ENCODE measurements at regions not wholly inside any gene's neighbourhood (a gene's known extent, or its start where the extent isn't known, plus 50 kb on each side); places are given as distances from the start of the nearest gene placed in this dataset.
A peak's percentile ranks its signal among the peaks of the same experiment; 100 is the strongest.
"Not testable (repeated sequence)": the region's sequence is repeated elsewhere in the genome, so short reads cannot be mapped to it uniquely, and the experiment has no call there.

DNA sequence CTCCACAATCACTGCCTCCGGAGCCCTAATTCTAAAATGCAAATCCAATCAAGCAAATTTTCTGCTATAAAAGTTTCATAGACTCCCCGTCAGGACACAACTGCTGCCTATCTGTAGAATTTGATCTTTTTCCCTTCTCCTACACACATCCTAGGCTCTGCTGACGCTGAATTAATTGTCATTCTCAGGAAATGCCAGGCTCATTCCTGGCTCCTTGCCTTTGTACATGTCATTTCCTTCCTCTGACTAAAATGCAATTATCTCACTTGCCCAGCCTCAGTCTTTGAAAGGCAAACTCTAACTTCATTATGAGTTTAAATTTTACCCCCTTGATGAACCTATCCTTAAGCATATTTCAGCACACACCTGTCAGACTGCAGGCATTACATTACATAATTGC is 844.9 kb upstream of the CRIM1 start:
- DNase-seq, result no peak

DNA sequence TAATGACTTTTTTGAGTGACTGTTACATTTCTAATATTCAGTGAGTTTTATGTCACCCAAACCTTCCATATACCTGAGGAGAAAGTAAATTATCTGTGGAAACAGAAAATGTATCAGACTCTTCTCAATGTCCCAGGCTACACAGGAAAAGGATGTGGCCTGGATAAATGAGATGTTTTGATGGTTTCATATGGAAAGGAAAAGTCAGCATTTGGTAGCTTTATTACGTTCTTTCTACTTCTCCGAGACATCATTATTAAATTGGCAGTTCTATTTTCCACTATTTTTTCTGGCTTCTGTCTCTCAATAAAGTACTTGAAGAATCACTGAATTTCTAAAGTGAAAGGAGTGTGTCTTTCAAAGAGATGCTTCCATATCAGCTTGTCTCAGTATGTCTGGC is 847.0 kb upstream of the CRIM1 start:
- no peak for DNase-seq

DNA sequence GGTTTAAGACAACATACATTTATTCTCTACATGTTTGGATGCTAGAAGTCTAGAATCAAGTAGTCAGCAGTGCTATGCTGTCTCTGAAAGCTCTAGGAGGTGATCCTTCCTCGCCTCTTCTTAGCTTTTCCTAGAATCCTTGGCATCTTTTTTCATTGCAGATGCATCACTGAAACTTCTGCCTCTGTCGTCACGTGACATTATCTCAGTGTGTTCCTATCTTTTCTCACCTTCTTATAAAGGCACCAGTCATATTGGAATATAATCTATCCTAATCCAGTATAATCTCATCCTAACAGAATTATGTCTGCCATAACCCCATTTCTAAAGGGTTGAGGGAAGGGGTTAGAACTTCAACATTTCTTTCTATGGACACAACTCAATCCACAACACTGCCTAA is 851.2 kb upstream of the CRIM1 start:
- DNase-seq, result no peak

DNA sequence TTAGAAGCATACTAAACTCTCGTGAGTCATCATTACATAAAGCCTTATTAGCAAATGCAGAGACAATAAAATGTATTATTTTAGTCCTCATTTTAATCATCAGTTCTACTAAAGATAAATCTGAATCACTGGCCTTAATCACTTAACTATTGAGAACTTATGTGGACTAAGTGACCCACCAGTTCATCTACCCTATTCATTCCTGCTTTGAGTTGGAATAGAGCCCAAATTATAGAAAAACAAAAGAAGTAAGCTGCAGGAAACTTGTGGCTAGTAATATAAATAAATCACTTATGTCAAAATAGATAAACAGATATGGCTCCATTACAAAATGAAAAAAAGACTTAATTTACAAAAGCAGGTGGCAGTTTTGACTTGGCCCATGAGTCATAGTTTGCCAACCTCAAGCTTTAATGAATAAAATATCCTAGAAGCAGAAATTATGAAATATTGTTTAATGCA is 851.8 kb upstream of the CRIM1 start:
- no peak for DNase-seq

DNA sequence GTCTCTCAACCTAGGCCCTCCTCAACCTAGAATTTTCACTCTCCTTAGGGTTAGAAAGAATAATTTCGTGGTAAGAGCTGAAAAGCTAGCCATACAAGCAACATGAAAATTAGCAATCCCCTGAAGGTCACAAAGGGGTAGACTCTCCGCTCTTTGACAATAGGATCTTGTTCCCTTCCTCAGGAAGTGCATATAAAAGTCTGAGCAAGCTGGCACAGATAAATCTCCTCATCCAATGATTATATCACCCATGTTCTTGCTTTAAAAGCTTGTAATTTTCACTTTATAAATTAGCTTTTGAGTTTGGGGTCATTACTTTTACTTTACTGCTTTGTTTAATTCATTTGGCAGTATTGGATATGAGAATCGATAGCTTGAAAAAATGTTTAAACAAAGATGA is 852.3 kb upstream of the CRIM1 start:
- DNase-seq, result no peak

DNA sequence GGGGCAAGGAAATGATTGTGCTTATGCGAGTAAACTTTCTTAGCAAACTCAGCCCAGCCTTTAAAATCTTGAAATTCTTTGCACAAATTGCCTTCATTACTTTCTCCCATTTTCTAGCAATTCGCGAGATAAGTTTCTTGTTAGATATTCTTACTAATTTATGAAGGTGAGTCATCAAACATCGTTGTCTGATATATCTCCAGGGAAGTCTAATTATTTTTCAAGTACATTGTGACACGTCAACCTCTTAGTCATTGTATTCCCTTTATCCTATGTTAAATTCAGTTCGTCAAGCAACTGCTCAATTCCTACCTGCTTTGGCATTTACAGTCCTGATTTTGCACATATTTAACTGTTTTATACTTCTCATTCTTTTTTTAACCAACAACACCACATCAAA is 854.5 kb upstream of the CRIM1 start:
- no peak for DNase-seq

DNA sequence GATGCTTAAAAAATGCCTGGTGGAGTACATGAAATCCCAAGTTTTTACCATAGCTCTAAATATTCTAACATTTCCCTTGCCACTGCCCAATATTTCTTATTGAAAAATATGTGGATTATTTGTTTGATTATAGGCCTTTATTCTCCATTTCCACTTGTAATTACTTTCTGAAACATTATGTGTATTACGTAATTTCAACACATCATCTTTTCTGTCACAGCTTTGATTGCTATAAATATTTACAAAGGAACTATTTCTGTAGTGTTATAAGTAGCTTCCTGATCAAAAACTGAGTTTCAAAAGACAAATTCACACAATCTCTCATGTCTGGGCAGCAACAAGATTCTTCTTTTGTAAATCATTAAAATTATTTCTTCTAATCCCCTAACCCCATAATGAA is 859.6 kb upstream of the CRIM1 start:
- no peak for DNase-seq

DNA sequence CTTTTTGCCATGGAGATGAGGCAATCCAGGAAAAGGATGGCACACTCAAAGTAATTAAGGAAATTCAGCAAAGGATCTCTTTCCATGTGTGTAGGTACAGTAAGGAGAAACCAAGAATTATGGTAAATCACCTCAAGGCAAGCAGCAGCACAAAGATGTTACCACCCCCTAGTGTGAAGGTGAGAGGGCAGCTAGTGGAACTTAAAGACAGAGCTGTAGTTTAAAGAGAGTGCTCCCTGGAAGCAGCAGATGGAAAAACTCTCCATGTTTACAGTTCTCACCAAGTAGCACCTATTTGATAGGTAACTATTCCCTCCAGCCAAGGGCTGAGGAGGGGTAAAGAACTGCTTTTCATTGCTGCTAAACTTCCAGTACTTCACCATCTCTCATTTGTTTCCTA is 860.4 kb upstream of the CRIM1 start:
- DNase-seq, result no peak

DNA sequence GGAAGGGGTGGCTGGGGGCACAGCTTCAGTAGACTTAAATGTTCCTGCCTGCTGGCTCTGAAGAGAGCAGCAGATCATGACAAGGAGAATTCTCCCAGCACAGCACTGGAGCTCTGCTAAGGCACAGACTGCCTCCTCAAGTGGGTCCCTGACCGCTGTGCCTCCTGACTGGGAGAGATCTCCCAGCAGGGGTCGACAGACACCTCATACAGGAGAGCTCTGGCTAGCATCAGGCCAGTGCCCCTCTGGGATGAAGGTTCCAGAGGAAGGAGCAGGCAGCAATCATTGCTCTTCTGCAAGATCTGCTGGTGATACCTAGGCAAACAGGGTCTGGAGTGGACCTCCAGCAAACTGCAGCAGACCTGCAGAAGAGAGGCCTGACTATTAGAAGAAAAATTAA is 877.5 kb upstream of the CRIM1 start:
- not testable (repeated sequence) for DNase-seq

DNA sequence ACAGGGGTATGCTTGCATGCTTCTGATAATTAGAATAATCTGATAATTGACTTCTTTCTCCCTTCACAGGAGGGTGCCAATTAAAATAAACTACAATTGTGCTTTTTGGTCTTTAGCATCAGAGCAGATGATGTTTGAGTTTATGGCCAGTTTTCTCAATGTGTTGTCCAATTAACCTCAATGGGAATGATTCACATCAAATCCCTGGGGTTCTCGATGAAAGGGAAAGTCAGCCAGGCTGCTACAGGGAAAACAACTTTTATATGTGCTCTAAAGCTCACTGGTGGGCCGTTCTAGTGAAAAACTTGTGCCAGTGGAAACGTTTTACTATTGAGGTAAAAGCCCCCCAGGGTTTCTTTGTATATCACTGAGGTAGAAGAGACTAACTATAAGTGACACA is 887.3 kb upstream of the CRIM1 start:
- no peak for DNase-seq

DNA sequence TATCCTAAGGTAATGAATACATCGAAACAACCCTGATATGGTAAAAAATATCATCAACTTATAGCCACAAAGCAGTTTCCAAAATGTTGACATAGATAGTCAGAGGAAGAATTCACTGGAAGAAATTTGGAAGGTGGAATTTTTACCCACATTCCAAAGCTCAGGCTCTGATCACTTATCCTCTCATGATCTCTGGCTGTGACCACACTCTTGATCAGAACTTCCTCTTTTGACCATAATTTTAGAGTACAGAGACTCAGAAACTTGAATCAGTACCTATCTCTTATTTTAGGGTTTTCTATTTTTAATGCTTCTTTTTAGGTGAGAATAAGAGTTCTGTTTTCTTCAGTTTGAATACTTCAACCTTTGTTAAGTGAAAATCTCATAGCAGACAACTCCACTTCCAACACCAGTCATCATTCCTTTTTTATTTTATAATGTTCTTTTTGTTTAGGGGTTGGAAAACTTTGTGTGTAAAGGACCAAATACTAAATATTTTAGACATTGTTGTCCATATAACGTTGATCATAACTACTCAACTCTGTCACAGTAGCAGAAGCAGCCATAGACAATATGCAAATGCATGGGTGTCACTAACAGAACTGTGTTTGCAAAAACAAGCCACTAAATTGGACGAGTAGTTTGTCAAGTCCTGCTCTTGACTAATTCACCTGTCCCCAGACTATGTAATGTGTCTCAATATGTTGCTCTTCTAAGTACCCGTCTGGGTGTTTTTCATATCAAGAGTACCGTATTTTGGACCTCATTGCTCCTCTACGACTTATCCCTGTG is 891.6 kb upstream of the CRIM1 start:
- DNase-seq, result no peak

DNA sequence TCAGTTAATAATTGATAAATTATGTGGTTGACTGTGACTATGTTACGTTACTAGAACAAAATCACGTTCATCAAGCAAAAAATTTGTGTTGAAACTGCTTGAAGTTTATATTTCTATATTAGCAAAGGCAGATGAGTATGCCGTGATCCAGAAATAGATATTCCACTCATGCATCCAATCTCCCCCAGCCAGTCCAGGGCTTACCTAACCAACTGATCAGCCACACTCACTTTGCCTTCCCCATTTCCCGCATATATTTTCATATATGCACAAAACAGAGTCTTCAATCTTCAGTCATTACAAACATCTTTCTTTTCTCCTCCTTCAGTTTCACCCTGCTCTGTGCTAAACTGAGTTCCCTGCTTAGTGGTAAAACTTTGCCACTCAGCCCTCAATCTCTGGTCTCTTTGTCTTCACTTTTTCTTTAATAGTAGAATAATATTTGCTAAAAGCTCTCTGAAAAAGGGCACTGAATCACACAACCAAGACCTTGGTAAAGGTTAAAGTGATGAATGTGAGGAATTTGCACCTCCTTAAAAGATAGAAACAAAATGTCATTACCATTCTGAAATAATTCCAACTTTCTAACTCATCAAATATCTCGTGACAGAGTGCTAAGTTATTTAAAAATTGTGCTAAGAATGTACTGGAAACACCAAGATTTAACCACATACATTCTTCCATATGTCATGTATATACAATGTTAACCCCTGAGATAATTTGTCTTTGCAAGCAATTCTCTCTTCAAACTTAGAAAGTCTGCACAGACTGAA is 893.2 kb upstream of the CRIM1 start:
- no peak for DNase-seq

DNA sequence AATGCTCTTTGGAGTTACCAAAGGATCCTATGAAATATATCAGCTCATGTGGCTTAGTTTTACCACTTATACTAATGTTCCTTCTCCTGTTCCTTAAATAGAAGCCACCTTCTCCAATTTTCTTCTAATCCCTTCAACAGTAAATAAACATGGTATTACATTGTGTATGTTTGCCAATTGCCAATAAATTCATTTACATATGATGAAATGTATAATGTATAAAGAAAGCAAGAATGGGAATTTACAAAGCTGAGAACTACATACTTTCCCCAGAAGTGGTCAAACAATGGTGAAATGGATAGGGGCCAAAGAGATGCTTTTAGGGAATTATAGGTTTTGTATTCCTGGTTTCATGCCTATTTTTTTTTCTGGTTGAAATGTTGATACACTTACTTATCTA is 894.2 kb upstream of the CRIM1 start:
- DNase-seq, result no peak

DNA sequence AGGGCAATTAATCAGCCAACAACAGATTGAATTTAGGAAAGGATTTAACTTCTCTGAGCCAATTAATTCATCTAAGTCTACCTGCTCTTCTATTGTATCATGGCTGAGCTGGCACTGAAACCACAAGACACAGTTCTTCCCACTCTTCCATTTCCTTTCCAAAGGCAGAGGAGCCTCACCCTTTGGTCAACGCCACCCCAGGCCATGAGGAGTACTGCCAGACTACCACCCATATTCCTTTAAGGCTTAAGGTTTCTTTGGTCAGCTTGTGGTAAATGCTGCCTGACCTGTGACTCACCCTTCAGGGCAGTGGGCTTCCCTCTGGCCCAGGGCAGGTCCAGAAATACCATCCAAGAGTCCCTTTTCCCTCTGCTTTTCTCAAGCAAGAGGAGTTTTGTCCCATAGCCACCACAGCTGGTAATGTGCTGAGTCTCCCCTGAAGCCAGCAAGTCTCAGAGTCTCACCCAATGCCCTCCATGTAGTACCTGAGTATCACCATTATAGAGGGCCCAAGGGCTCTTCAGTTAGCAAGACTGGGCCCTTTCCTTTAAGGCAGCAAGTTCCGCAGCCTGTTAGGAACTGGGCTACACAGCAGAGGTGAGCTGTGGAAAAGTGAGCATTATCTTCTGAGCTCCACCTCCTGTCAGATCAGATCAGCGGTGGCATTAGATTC is 900.5 kb upstream of the CRIM1 start:
- DNase-seq, result no peak

DNA sequence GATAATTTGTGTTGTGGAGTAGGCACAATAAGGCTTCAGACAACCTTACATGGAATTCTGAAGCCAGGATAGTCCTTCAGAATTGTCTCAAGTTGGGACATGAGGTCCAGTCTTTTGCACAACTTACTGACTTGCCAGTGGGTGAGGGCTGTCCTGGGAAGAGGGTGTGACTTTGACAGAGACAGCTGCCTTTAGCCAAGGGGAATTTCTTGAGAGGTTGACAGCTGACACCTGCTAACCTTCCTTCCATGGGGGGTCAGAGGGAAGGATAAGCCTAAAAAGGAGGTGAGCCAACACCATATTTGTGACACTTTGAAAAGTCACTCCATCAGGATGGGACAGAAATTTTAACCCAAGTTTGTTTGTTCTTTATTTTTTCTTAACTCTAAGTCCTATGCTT is 907.8 kb upstream of the CRIM1 start:
- DNase-seq, result no peak

DNA sequence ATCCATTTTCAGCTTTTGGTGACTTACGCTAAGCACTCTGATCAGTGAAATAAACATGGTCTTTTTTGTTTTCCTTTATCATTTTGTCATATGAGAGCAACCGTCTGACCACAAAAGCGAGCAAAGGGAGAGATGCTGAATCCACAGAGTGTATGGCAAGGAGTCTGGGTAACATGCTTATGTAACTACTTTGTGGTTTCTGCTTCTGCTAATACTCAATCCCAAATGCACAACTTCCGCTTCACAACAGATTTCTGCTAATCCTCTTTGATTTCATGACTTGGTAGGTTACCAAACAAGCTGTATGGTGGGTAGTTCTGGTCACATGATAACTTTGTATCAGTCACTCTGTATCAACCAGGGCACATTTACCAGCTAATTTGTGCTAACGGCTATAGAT is 908.4 kb upstream of the CRIM1 start:
- peak; percentile 81 for DNase-seq

DNA sequence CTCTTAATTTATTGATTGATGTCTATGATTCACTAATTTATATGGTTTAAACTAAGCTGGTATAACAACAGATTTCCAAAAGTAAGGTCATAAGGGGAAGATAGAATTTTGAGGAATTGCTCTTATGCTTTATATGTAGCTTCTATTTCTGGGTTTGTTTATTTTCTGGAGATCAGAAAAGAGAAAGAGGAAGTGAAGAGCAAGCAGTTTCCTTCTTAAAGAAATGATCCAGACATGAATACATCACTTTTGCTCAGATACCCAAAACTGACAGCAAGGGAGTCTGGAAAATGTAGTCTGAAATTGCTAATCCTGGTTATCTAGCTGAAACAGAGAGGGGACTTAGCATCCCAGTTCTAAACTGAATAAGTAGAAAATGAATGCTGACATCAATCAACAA is 912.5 kb upstream of the CRIM1 start:
- DNase-seq, result peak; percentile 31

DNA sequence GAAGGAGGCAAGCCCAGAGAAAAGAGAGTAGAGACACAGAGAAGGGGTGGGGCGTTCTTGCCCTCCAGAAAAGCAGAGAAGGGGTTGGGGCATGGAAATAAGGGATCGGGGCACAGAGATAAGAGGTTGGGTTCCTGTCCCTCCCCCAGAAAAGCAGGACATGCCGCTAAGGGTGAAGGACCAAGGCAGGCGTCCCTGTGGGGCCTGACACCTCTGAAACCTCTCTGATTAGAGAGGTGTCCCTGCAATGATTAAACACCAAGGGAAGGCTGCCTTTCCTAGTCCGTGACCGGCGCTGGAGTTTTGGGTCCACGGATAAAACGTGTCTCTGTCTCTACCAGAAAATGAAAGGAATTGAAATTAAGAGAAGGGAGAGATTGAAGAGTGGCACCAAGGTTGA is 914.0 kb upstream of the CRIM1 start:
- DNase-seq, result not testable (repeated sequence)

DNA sequence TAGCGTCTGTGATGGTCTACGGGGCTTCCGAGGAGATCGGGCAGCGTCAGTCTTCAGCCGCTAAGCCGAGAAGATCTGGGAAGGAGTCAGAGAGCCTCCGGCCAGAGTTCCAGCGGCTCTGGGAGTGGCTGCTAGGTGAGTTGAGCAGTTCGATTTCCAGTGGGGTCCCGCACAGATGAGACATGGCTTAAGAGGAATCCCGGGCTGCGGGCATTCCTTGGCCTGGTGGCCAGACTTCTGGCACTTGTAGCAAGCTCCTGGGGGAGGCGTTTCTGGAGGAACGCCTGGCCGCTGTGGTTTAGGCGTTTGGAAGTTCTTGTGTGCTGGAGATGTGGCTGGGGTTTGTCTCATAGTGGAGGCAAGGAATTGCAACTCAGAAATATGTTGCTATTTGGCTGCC is 915.3 kb upstream of the CRIM1 start:
- DNase-seq, result not testable (repeated sequence)

DNA sequence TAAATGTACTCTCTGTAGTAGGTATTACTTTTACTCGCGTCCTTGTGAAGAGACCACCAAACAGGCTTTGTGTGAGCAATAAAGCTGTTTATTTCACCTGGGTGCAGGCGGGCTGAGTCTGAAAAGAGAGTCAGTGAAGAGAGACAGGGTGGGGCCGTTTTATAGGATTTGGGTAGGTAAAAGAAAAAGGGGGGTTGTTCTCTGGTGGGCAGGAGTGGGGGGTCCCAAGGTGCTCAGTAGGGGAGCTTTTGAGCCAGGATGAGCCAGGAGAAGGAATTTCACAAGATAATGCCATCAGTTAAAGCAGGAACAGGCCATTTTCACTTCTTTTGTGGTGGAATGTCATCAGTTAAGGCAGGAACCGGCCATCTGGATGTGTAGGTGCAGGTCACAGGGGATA is 918.7 kb upstream of the CRIM1 start:
- DNase-seq, result not testable (repeated sequence)

DNA sequence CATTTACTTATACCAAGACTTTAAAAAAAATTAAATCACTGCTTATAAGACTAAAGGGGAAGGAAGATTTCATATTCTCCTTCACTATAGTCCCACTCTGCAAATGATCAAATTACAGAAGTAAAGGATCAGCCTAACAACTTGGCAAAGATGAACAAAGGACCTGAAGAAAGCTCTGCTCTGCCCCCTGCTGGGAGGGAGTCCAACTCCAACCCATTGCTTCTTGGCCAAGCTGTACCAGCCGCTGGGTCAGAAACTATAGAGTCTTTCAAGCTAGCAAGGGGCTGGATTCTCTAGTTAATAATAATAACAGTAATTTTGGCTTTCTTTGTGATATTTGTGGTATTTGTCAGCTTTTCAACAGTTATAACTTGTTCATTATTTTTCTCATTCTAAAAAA is 927.0 kb upstream of the CRIM1 start:
- peak; percentile 22 for DNase-seq

DNA sequence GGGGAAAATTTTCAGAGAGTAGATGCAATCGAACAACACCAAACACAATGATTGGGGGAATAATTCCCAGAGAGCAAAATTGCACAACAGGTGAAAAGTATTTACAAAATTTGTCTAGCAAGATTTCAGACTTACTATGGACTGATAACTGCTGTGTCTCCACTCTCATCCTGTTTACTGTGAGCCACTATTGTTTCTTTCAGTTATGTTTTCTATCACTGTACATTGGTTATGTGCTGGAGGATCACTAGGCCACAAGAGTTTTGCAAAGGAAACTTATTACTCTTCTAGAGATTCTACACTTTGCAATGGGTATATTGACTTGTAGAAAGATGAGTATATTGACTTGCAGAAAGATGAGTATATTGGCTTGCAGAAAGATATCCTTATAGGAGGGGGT is 934.1 kb upstream of the CRIM1 start:
- DNase-seq, result no peak

DNA sequence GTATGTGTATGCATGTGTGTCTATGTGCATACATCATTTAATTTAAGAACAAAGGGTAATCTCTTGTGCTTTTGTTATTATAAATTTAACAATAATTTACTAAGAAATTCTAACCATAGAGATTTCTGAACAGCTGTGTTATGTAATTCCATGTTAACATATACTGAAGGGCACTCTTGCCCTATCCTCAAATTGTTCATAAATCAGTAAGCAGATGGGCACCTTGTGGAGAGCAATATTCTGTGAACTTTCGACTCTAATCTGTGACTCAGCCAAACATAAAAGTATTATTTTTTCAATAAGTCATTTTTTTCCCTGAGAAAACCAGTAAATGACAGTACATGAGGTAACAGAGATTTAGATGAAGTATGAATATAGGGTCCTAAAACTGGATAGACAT is 938.3 kb upstream of the CRIM1 start:
- no peak for DNase-seq

Measured in inflammatory macrophage treated with lipopolysaccharide for 4 hours (primary cell).